GM12892 (cell line): ENCODE measurements at regions not wholly inside any gene's neighbourhood (a gene's known extent, or its start where the extent isn't known, plus 50 kb on each side); places are given as distances from the start of the nearest gene placed in this dataset.

Experiments
- POLR2A ChIP-seq: IDR thresholded peaks from 2 replicates; pipeline ENCODE4 v1.6.1; 2011; ENCODE audit warnings: low read depth, low read length, control low read depth
- POLR2AphosphoS5 ChIP-seq: IDR thresholded peaks from 2 replicates; pipeline ENCODE4 v1.6.1; 2011; ENCODE audit warnings: low read depth, low read length, control low read depth
- TAF1 ChIP-seq: IDR thresholded peaks from 2 replicates; pipeline ENCODE4 v1.6.1; 2011; ENCODE audit warnings: low read depth, mild to moderate bottlenecking, control low read depth, low read length, borderline replicate concordance

DNA sequence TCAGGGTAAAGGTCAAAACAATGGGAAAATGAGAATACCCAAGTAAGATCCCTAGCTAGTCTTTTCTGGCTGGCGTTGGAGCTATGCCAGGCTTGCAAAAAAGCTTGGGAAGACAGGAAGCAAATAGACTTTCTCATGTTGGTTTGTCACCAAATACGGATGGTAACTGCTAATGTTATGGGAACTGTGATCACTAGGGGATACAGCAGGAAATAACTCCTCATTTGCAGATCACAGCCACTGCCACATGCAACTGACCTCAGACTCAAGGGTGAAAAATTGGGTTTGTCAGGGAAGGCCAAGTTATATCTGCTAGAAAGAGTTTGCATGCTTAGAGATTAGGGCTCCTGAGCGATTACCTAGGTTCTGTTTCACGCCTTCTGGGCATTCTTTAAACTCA lies 162.9 kb downstream of the NHLRC3 start:
- TF ChIP-seq POLR2AphosphoS5 (no peak), POLR2A (no peak), TAF1 (no peak)
